ENCODE measurements at regions not wholly inside any gene's neighbourhood (a gene's known extent, or its start where the extent isn't known, plus 50 kb on each side); places are given as distances from the start of the nearest gene placed in this dataset.

DNA sequence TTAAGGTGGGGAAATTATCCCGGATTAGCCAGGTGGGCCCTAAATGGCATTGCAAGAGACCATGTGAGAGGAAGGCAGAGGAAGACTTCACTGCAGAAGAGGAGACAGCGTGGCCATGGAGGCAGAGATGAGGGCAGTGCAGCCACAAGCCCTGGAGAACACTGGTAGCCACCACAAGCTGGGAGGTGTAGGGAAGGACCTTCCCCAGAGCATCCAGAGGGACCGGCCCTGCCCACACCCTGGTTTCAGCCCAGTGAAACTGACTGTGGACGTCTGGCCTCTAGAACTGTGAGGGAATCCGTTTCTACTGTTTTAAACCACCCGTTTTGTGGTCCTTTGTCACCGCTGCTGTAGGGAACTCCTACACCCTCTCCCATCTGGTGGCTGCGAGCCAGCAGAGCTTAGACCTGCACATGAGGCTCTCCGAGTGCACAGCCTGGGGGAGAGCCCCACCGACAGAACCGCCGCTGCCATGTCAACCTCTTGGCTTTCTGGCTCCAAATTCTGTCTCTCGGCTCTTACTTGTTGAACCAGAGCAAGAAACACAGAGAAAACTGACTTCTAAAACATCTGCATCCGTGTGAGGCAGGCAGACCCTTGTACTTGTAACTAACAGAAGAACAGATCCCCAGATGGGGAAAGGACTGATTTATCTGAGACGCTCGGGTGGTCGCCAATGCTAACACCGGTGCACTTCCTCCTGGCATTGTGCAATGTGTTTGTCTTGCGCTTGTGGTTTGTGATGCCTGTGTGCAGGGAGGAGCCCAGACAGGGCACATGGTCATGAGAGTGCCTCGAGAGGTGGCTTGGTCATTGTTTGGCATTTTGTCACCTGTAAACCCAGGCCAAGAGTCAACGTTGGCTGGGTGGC lies 90.8 kb upstream of the TMPRSS2 start:
- TF ChIP-seq GATA2 (IDR thresholded peaks at IDR 0.05; ENCODE audit: low read depth, low read length) (no peak), GATA3 (IDR thresholded peaks at IDR 0.05; ENCODE audit: low read depth, low read length) (no peak)
